ENCODE measurements at regions not wholly inside any gene's neighbourhood (a gene's known extent, or its start where the extent isn't known, plus 50 kb on each side); places are given as distances from the start of the nearest gene placed in this dataset.

- no peak for TF ChIP-seq GATA2 (IDR thresholded peaks at IDR 0.05; ENCODE audit: low read depth, low read length)
- TF ChIP-seq GATA3 (IDR thresholded peaks at IDR 0.05; ENCODE audit: low read depth, low read length), result no peak
Measured at GRCh38 chr1:70778934-70779333, 268.7 kb downstream of the PTGER3 start.
